HL-60 (cell line): ENCODE measurements at regions not wholly inside any gene's neighbourhood (a gene's known extent, or its start where the extent isn't known, plus 50 kb on each side); places are given as distances from the start of the nearest gene placed in this dataset.

ENCODE experiments used
- DNase-seq, 2 experiments: peaks; one replicate each; pipeline ENCODE4 v3.0.0-alpha.2; 2010 to 2020; ENCODE audit warnings: low read depth in 1 of 2, low spot score in 1 of 2
- H3K27ac ChIP-seq: fragments of 250-450 bp; sonication (Bioruptor Pico); replicated peaks from 2 replicates; pipeline ENCODE4 v1.5.1; 2020; ENCODE audit warnings: mild to moderate bottlenecking, moderate library complexity
- H3K27me3 ChIP-seq: fragments of 250-450 bp; sonication (Bioruptor Pico); 2 replicates; pipeline ENCODE4 v1.5.1; 2021; ENCODE audit warnings: mild to moderate bottlenecking, moderate library complexity; ENCODE audit not compliant: insufficient read depth, poor library complexity, severe bottlenecking
- H3K4me3 ChIP-seq: replicated peaks from 2 replicates; pipeline ENCODE4 v1.5.1; 2011; ENCODE audit warnings: mild to moderate bottlenecking, control low read depth, low read length; ENCODE audit not compliant: insufficient read depth
- GABPA ChIP-seq: IDR thresholded peaks from 2 replicates; pipeline ENCODE4 v1.6.1; 2012; ENCODE audit warnings: low read depth
- POLR2AphosphoS5 ChIP-seq: IDR thresholded peaks from 2 replicates; pipeline ENCODE4 v1.6.1; 2012; ENCODE audit warnings: low read depth
- SPI1 ChIP-seq: IDR thresholded peaks from 2 replicates; pipeline ENCODE4 v1.6.1; 2012; ENCODE audit warnings: low read depth, mild to moderate bottlenecking, borderline replicate concordance
- TF ChIP-seq, protein P1 (sequence below): IDR thresholded peaks from one replicate; pipeline ENCODE4 v1.5.1; 2011; ENCODE audit warnings: low read length, control low read depth, inconsistent platforms; ENCODE audit not compliant: insufficient read depth
- TF ChIP-seq, protein P2 (sequence below): IDR thresholded peaks from 2 replicates; pipeline ENCODE4 v1.6.1; 2012; ENCODE audit warnings: low read depth; ENCODE audit not compliant: insufficient replicate concordance

DNA sequence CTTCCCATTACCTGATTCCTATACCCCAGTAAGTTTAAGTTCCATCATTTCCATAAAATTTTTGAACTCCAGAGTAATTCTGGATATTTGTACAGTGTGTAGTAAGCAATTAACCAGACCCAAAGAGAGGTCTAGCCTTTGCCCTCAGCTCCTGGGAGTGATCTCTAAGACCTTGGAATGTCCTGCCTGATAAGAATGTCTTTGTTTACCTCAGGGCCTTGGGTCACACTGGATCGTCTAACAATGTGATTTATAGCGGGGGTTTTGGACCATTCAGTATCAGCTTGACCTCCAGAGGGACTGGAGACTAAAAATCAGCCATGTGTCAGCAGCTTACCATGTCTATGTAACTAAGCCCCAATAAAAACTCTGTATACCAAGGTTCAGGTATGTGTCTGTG lies 330.9 kb upstream of the PPP1R2C start:
- no peaks in the 10 kb centered on the region for H3K27me3 ChIP-seq
- no peak overlapping the region for H3K27ac ChIP-seq
- TF ChIP-seq GABPA, result no peak
- TF ChIP-seq, protein P1, sequence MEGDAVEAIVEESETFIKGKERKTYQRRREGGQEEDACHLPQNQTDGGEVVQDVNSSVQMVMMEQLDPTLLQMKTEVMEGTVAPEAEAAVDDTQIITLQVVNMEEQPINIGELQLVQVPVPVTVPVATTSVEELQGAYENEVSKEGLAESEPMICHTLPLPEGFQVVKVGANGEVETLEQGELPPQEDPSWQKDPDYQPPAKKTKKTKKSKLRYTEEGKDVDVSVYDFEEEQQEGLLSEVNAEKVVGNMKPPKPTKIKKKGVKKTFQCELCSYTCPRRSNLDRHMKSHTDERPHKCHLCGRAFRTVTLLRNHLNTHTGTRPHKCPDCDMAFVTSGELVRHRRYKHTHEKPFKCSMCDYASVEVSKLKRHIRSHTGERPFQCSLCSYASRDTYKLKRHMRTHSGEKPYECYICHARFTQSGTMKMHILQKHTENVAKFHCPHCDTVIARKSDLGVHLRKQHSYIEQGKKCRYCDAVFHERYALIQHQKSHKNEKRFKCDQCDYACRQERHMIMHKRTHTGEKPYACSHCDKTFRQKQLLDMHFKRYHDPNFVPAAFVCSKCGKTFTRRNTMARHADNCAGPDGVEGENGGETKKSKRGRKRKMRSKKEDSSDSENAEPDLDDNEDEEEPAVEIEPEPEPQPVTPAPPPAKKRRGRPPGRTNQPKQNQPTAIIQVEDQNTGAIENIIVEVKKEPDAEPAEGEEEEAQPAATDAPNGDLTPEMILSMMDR, result no peak
- TF ChIP-seq POLR2AphosphoS5, result no peak
- TF ChIP-seq, protein P2, sequence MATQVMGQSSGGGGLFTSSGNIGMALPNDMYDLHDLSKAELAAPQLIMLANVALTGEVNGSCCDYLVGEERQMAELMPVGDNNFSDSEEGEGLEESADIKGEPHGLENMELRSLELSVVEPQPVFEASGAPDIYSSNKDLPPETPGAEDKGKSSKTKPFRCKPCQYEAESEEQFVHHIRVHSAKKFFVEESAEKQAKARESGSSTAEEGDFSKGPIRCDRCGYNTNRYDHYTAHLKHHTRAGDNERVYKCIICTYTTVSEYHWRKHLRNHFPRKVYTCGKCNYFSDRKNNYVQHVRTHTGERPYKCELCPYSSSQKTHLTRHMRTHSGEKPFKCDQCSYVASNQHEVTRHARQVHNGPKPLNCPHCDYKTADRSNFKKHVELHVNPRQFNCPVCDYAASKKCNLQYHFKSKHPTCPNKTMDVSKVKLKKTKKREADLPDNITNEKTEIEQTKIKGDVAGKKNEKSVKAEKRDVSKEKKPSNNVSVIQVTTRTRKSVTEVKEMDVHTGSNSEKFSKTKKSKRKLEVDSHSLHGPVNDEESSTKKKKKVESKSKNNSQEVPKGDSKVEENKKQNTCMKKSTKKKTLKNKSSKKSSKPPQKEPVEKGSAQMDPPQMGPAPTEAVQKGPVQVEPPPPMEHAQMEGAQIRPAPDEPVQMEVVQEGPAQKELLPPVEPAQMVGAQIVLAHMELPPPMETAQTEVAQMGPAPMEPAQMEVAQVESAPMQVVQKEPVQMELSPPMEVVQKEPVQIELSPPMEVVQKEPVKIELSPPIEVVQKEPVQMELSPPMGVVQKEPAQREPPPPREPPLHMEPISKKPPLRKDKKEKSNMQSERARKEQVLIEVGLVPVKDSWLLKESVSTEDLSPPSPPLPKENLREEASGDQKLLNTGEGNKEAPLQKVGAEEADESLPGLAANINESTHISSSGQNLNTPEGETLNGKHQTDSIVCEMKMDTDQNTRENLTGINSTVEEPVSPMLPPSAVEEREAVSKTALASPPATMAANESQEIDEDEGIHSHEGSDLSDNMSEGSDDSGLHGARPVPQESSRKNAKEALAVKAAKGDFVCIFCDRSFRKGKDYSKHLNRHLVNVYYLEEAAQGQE, result no peak
- TF ChIP-seq SPI1, result no peak
- H3K4me3 ChIP-seq, result no peak overlapping the region
- DNase-seq, result no peak

DNA sequence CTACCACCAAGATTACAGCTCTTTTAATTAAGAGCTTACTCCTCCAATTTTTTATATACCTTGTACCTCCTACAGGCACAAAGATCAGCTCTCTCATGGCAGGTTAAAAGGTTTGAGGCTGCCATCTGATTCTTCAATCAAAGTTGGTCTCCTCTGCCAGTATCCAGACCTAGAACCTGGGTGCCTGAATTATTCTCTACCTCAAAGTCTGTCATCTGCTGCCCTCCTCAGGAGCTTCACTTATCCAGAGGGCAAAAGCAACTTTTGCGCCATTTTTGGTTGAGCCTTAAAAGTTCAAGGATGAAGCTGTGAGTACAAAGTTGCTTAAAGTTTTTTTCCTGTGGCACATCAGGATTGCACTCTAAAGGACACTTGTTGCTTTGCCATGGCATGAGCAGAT lies 343.7 kb upstream of the PPP1R2C start:
- DNase-seq, result no peak
- TF ChIP-seq, protein P2, result no peak
- TF ChIP-seq SPI1 (no peak), GABPA (no peak), POLR2AphosphoS5 (no peak)
- TF ChIP-seq, protein P1, result no peak
- Histone ChIP-seq H3K27ac (no peak overlapping the region), H3K4me3 (no peak overlapping the region), H3K27me3 (no peaks in the 10 kb centered on the region)

DNA sequence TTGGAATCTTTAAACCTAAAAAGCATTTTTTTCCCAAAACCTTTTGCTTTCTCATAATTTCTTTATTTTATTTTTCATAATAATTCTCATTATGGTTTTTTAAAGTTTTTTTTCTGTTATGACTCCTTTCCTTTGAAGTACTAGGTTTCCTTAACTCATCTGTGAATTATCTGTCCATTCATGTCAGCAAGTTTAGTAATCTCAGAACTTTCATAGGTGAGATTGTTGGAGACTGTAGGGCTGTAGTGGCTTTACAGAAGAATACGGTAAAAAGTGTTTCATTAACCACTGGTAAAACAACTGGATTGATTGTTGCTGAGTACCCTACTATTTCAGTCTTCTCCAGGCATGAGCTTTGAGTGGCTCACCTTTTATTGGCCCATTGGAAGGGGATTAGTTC lies 361.7 kb upstream of the PPP1R2C start:
- no peak for DNase-seq
- TF ChIP-seq SPI1 (no peak), POLR2AphosphoS5 (no peak), GABPA (no peak)
- TF ChIP-seq, protein P2, result no peak
- TF ChIP-seq, protein P1, result no peak
- Histone ChIP-seq H3K27me3 (no peaks in the 10 kb centered on the region), H3K27ac (no peak overlapping the region), H3K4me3 (no peak overlapping the region)
